CD4-positive, alpha-beta T cell treated with Interleukin-17A for 4 hours (primary cell): ENCODE measurements at regions not wholly inside any gene's neighbourhood (a gene's known extent, or its start where the extent isn't known, plus 50 kb on each side); places are given as distances from the start of the nearest gene placed in this dataset.

ENCODE experiments used
- DNase-seq: peaks from one replicate; pipeline ENCODE4 v3.0.0-alpha.2; 2020; ENCODE audit warnings: mixed read lengths

GRCh38 chr5:68490406-68490805, 274.9 kb downstream of the PIK3R1 start:
- no peak for DNase-seq

- no peak for DNase-seq
Measured at GRCh38 chr5:68494771-68495170, 279.2 kb downstream of the PIK3R1 start.

GRCh38 chr5:68499987-68500386, 284.4 kb downstream of the PIK3R1 start:
- DNase-seq, result no peak

DNA sequence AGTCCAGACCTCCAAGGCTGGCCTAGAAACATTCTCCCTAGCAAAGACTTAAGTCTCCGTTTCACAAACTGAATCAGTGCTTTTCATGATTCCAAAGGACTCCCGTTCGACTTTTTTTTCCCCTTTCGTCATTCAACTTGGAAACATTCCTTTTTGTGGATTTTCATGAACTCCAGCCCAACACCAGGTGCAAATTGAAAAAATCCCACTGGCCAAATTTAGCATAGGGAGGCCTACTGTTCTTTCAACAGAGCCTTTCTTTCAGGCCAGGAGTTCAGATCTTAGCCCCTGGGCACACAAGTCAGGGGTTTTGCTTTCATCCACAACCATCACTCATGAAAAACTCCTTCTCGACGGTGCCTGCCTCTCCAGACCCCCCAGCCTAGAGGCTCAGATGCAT, 285.3 kb downstream of the PIK3R1 start:
- DNase-seq, result no peak

- no peak for DNase-seq
Measured at GRCh38 chr5:68502531-68502930, 287.0 kb downstream of the PIK3R1 start.

GRCh38 chr5:68504306-68504705, 288.8 kb downstream of the PIK3R1 start:
- no peak for DNase-seq

DNA sequence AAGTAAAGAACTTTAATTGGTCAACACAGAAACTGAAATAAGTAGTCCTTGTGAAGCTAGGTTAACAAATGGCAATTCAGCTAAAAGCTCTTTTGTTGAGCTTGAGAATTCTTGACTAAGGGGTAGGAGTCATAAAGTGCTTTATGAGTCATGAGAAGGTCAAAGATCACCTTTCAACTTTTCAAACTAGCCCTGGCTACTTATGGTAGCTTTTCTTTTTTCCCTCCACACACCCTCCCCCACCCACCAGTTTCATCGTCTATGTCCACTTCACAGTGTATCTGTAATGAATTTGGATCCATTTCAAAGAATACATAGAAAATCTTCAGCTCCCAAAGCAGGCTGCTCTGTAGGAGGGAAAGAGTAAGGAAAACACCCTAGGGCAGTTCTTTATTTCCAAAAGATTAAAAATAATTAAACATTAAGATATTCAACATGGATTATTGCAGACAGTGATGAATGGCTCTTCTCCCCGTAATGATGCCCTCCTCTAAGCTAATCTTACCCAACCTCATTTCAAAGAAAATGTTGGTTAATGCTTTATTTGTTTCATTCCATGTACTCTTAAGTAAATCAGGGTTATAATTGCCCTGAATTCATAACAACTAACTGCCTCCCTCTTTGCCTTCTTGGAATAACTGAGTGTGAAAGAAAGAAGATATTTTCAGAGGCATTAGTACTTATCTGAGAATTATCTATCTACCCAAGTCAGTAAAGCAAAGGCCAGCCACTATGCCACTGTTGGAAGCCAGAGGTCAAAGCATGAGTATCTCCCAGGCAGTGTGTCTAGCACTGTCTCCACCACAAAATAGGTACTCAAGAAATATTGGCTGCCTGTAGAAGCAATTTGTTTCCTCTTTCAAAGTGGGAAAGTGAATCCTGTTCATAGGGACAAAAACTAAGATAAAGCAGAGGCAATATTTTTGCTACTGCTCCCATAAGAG, 290.6 kb downstream of the PIK3R1 start:
- no peak for DNase-seq

DNA sequence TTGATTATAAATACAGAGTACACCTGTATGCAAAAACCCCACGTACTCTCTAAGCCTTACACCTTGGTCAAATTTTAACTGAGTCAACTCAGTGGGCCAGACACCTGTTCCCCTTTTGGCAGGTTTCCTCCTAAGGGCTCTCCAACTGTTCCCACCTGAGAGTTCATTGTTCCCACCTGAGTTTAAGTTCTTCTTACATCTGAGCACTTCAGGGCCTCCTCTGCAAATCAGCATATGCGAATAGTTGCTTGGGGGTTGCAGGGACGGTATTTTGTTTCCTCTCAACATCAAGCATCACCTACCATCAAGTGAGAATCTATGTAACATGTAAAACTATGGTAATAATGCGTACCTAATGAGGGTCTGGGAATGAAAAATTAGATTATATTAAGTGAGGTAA, 300.0 kb downstream of the PIK3R1 start:
- DNase-seq, result no peak

- DNase-seq, result no peak
Measured at GRCh38 chr5:68518286-68518685, 302.7 kb downstream of the PIK3R1 start.

GRCh38 chr5:68519143-68519542, 303.6 kb downstream of the PIK3R1 start:
- no peak for DNase-seq

GRCh38 chr5:68521776-68522175, 306.2 kb downstream of the PIK3R1 start:
- DNase-seq, result no peak

GRCh38 chr5:68522863-68523262, 307.3 kb downstream of the PIK3R1 start:
- DNase-seq, result no peak

DNA sequence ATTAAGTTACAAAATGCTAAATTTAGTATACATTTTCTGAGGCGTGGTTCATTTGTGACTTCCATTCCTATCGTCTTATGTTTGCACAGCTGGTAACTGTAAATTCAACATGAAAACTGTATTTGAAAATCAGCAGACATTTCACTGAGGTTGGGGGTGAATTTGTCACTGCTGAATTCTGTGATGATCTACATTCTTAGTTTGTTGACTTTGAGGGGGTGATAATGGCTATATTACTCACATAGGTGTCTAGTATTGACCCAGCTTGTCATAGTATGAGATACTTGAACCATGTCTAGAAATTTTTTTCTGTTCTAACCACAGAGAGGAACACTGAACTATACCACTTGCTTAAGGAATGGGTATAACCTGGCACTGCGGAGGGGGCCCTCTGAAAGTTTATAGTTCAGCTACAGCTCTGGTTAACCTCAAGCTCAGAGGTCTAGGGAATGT, 313.3 kb downstream of the PIK3R1 start:
- DNase-seq, result no peak

DNA sequence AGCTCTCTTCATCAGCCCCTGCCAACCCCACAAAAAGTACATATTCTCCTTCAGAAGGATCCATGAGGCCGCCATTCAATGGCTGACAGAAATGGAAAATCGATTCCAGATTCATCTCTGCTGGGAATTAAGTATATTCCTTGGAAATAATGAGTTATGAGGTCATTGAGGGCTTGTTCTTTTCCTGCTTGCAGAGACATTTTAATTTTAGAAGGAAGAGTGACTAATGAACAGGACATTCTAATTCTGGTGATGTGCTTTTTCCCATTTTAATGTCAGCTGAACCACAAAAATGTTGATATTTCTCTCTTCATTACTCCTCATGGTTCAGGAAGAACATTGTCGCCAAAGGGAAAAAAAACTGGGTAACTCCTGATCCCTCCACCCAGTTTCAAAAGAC, 314.0 kb downstream of the PIK3R1 start:
- no peak for DNase-seq

DNA sequence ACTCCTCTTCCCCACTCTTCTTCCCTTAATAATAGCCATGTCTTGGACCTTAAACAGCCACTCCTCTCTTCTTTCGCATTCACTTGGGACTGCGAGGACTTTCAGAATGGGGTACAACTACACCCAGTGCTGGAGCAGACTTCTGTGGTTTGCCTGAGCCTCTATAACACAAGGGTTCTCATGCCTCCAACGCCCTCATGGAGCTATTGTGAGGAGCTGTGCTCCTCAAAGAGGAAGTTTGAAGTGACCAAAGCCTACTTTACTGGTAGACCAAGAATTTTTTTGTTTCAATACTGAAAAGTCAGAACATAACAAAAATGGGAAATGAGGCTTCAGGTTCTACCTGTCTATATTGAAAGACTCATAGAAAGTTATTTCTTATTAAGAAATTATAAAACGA, 316.4 kb downstream of the PIK3R1 start:
- DNase-seq, result no peak

- DNase-seq, result no peak
Measured at GRCh38 chr5:68533051-68533450, 317.5 kb downstream of the PIK3R1 start.

DNA sequence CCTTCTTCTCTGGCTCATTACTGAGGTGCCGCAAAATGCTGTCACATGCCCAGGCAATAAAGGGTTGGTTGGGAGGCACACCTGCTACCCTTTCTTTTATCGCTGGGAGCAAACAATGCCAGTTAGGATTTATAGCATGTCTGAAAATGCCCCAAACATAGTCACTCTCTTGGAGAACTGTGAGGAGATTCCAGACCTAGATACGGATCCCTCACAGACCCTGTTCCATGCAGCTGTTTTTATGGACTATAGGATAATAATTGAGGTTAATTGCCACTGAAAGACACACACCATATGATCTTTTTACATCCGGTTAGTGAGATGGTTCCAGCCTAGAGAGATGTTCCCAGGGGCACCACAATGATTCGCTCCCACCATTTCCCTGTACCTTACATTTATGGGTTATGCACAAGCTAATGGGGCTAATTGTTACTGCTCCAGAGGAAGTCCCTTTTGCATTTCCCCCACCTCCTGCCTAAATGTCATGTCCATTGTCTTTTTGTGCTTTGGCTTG, 318.1 kb downstream of the PIK3R1 start:
- no peak for DNase-seq

DNA sequence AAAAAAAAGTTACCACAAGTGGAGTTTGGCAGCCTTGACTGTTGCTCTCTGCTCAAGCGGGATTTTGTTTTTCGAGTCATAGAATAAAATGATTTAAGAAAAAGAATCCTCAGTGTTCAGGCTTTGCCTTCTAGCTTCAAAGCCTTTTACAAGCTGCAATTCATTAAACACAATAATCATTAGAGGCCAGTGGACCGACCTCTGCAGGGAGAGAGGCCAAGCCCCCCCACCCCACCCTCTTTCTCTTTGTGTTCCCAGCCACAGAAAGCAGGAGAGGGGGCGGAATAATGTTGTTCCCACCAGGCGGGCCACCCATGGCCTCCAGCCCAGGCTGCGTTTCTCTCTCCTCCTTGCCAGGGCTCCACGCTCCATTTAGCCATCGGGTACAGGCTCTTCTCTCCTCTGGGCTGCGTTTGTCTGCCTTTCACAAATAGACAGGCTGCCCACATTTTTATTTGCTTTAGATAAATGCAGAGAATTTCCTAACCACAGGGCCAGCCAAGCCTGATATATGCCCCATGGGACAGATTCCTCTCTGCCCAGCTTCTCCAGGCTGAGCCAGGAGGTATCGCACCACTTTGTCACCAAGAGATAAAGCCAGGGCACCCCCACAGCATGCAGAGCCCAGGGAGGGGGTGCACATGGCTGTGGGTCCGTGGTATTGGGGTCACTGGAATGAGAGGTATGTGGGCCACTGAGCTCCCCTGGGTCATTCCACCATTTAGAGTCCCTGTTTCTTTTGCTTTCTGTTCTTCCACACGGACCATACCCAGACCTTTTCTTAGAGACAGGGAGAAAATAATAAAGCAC, 318.8 kb downstream of the PIK3R1 start:
- DNase-seq, result no peak

DNA sequence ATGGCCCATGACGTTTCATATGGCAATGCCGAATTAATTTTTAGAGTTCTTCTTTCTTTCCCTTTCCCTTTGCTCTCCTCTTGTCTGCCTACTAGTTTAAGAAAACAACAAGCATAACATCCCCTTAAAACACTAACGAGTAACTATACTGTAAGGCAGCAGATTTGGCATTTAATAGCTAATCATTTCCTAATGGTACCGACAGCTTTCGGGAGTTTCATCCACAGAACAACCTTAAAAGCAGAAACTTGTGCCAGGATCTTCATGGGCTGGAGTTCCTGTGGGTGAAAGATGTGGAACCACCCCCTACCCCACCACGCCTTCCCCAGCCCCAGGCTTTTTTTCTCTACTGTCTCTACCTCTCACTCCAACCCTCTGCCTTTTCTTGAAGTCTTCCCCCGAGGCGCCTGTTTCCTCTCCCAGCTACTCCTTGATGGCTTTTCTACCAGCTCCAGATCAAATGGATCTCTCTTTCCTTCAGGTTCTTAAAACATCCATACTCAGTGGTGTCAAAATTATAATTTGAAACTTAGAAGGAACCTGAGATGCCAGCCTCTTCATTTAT, 319.5 kb downstream of the PIK3R1 start:
- no peak for DNase-seq

DNA sequence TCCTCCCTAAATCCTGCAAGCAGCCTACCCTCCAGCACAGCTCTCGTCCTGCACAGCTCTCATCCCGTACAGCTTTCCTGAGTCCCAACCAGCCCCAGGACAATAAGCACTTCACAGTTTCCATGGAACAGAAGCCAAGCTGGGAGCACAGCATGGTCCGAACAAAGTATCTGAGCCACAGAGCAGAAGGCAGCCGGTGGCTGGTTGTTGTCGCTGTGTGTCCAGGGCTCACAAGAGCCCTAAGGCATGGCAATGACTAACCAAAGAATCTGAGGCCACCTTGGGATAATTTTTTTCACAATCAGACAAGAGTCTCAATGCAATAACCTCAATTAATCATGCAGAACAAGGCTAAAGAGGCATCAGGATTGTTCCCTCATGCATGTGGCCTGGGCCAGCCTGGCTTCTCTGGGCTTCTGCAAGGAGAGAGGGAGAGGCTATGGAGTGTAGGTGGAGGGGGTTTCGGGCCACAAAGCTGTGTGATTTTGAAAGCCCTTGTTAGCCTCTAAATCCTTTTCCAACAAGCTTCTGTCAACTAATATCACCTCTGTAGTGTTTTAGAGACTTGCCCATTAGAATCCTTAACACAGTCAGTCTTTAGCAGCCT, 323.4 kb downstream of the PIK3R1 start:
- no peak for DNase-seq

DNA sequence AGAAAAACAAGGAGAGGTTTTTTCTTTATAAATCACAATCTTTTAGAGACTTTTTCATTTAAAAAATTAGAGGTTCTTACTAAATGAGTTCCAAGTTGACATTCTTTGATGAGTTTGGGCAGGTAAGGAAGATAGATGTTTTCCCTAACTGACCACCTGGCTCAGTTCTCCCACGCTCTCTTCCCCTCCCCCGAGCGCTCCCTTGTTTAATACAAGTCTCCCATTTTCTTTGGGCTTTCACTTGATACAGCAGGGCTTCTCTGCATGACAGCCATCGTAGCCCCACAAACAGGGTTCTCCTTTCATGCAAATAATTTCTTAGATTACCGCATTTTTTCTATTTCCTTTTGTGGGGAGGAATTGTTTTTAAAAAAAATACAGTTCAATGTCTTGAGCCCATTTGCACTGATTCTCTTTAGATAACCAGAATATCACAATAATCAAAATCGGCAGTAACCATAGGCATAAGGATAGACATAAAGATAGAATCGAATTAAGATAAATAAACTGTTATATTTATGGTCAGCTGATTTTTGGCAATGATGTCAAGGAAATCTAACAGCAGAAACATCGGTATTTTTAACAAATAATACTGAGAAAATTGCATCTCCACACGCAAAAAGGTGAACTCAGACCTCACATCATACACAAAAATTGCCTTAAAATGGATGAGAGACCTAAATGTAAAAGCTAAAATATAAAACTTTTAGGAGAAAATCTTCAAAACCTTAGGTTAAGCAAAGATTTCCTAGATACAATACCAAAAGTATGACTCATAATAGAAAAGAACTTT, 325.4 kb downstream of the PIK3R1 start:
- DNase-seq, result no peak

- no peak for DNase-seq
Measured at GRCh38 chr5:68542207-68542606, 326.7 kb downstream of the PIK3R1 start.
